DMS153 treated with DMSO at 0.1 percent for 48 hours (cell line): ENCODE measurements at regions not wholly inside any gene's neighbourhood (a gene's known extent, or its start where the extent isn't known, plus 50 kb on each side); places are given as distances from the start of the nearest gene placed in this dataset.
"Not testable (repeated sequence)": the region's sequence is repeated elsewhere in the genome, so short reads cannot be mapped to it uniquely, and the experiment has no call there.

ENCODE experiments used
- DNase-seq: peaks from one replicate; lab custom pipeline; 2025; ENCODE audit not compliant: unreplicated experiment; lab: John Stamatoyannopoulos, UW

- no peak for DNase-seq
These were observed 69.4 kb downstream of the TOMM20 start for GRCh38 chr1:235059221-235059620.

GRCh38 chr1:235058695-235059094, 69.9 kb downstream of the TOMM20 start:
- DNase-seq, result no peak

- DNase-seq, result no peak
These were observed 71.0 kb downstream of the TOMM20 start for GRCh38 chr1:235057385-235058306.

GRCh38 chr1:235056937-235057336, 71.7 kb downstream of the TOMM20 start:
- no peak for DNase-seq

GRCh38 chr1:235054936-235055335, 73.7 kb downstream of the TOMM20 start:
- no peak for DNase-seq

GRCh38 chr1:235054466-235054865, 74.2 kb downstream of the TOMM20 start:
- no peak for DNase-seq

GRCh38 chr1:235052067-235053008, 76.3 kb downstream of the TOMM20 start:
- DNase-seq, result no peak

GRCh38 chr1:235051521-235051920, 77.1 kb downstream of the TOMM20 start:
- no peak for DNase-seq

- DNase-seq, result no peak
These were observed 77.7 kb downstream of the TOMM20 start for GRCh38 chr1:235050911-235051360.

- not testable (repeated sequence) for DNase-seq
These were observed 78.8 kb downstream of the TOMM20 start for GRCh38 chr1:235049716-235050378.

GRCh38 chr1:235049217-235049616, 79.4 kb downstream of the TOMM20 start:
- no peak for DNase-seq

- no peak for DNase-seq
These were observed 81.2 kb downstream of the TOMM20 start for GRCh38 chr1:235047331-235047871.

- DNase-seq, result no peak
These were observed 82.6 kb downstream of the TOMM20 start for GRCh38 chr1:235045921-235046601.

- DNase-seq, result no peak
These were observed 83.5 kb downstream of the TOMM20 start for GRCh38 chr1:235045034-235045690.

GRCh38 chr1:235043234-235043633, 85.4 kb downstream of the TOMM20 start:
- DNase-seq, result no peak

- no peak for DNase-seq
These were observed 89.9 kb downstream of the TOMM20 start for GRCh38 chr1:235038701-235039100.

GRCh38 chr1:235035928-235036327, 92.7 kb downstream of the TOMM20 start:
- no peak for DNase-seq

- DNase-seq, result no peak
These were observed 97.6 kb downstream of the TOMM20 start for GRCh38 chr1:235030919-235031596.

- DNase-seq, result no peak
These were observed 100.8 kb downstream of the TOMM20 start for GRCh38 chr1:235027862-235028250.
